Liver (tissue), 8 donors: ENCODE measurements at regions not wholly inside any gene's neighbourhood (a gene's known extent, or its start where the extent isn't known, plus 50 kb on each side); places are given as distances from the start of the nearest gene placed in this dataset.

ENCODE experiments used
- DNase-seq: peaks from one replicate; pipeline ENCODE4 v3.0.0-alpha.2; 2017; ENCODE audit warnings: low spot score
- H3K27ac ChIP-seq, 2 donors: one replicate each; pipeline ENCODE4 v1.7.0; 2013; ENCODE audit warnings: inconsistent platforms in 2 of 2, low read length in 2 of 2, control low read depth in 1 of 2, low read depth in 1 of 2, mild to moderate bottlenecking in 1 of 2
- H3K27me3 ChIP-seq, 4 donors: one replicate each; pipeline versions ENCODE4 v1.6.1 to v1.7.0; 2013; ENCODE audit warnings: low read length in 3 of 4, inconsistent platforms in 1 of 4, mild to moderate bottlenecking in 1 of 4, moderate library complexity in 1 of 4; ENCODE audit not compliant: control insufficient read depth in 4 of 4, insufficient read depth in 4 of 4
- H3K36me3 ChIP-seq, 4 donors: one replicate each; pipeline versions ENCODE4 v1.6.1 to v1.7.0; 2013; ENCODE audit warnings: low read length in 3 of 4, mild to moderate bottlenecking in 3 of 4, low read depth in 1 of 4, moderate library complexity in 1 of 4; ENCODE audit not compliant: control insufficient read depth in 4 of 4, insufficient read depth in 3 of 4
- H3K4me1 ChIP-seq, 4 donors: one replicate each; pipeline versions ENCODE4 v1.6.1 to v1.7.0; 2013; ENCODE audit warnings: low read length in 3 of 4, mild to moderate bottlenecking in 3 of 4, moderate library complexity in 1 of 4; ENCODE audit not compliant: control insufficient read depth in 4 of 4, insufficient read depth in 4 of 4
- H3K4me3 ChIP-seq, 3 donors: one replicate each; pipeline versions ENCODE4 v1.6.1 to v1.7.0; 2013; ENCODE audit warnings: low read length in 3 of 3, control low read depth in 1 of 3, low read depth in 1 of 3, mild to moderate bottlenecking in 1 of 3
- H3K9ac ChIP-seq, 2 donors: one replicate each; pipeline ENCODE4 v1.7.0; 2013; ENCODE audit warnings: low read length in 2 of 2, mild to moderate bottlenecking in 2 of 2, moderate library complexity in 2 of 2, control low read depth in 1 of 2, low read depth in 1 of 2
- H3K9me3 ChIP-seq, 4 donors: one replicate each; pipeline versions ENCODE4 v1.6.1 to v1.7.0; 2013; ENCODE audit warnings: low read length in 3 of 4; ENCODE audit not compliant: control insufficient read depth in 4 of 4
- CTCF ChIP-seq: fragments of 150-350 bp; IDR thresholded peaks from 2 replicates; pipeline ENCODE4 v1.5.1; 2017; ENCODE audit warnings: improper control_type of control experiment, low read depth, low read length; ENCODE audit not compliant: missing input control
- EGR1 ChIP-seq, 2 donors: IDR thresholded peaks; 2 replicates each; pipeline ENCODE4 v1.6.1; 2016 to 2018; ENCODE audit warnings: antibody characterized with exemption in 2 of 2, low read depth in 2 of 2
- FOXA2 ChIP-seq: IDR thresholded peaks from 2 replicates; pipeline ENCODE4 v1.6.1; 2016; ENCODE audit warnings: antibody characterized with exemption
- GABPA ChIP-seq, 2 donors: IDR thresholded peaks in 1 of 2; conservative IDR thresholded peaks in 1 of 2; 2 replicates each; pipeline ENCODE4 v1.6.1; 2016; ENCODE audit warnings: antibody characterized with exemption in 2 of 2, mild to moderate bottlenecking in 1 of 2, moderate library complexity in 1 of 2
- JUND ChIP-seq, 2 donors: IDR thresholded peaks; 2 replicates each; pipeline ENCODE4 v1.6.1; 2016; ENCODE audit warnings: antibody characterized with exemption in 2 of 2
- MAX ChIP-seq: IDR thresholded peaks from 2 replicates; pipeline ENCODE4 v1.6.1; 2016; ENCODE audit warnings: antibody characterized with exemption
- NR2F2 ChIP-seq: IDR thresholded peaks from 2 replicates; pipeline ENCODE4 v1.6.1; 2016; ENCODE audit warnings: antibody characterized with exemption
- RAD21 ChIP-seq, 2 donors: IDR thresholded peaks; 2 replicates each; pipeline ENCODE4 v1.6.1; 2016; ENCODE audit warnings: antibody characterized with exemption in 2 of 2, mild to moderate bottlenecking in 2 of 2
- RXRA ChIP-seq, 2 donors: IDR thresholded peaks; 2 replicates each; pipeline ENCODE4 v1.6.1; 2017 to 2018; ENCODE audit warnings: antibody characterized with exemption in 2 of 2, mild to moderate bottlenecking in 1 of 2
- SP1 ChIP-seq: IDR thresholded peaks from 2 replicates; pipeline ENCODE4 v1.6.1; 2018; ENCODE audit warnings: antibody characterized with exemption, mild to moderate bottlenecking
- TAF1 ChIP-seq: conservative IDR thresholded peaks from 2 replicates; pipeline ENCODE4 v1.6.1; 2016; ENCODE audit warnings: antibody characterized with exemption, mild to moderate bottlenecking
- YY1 ChIP-seq: IDR thresholded peaks from 2 replicates; pipeline ENCODE4 v1.6.1; 2016; ENCODE audit warnings: antibody characterized with exemption, mild to moderate bottlenecking
- ZBTB33 ChIP-seq: IDR thresholded peaks from 2 replicates; pipeline ENCODE4 v1.6.1; 2016; ENCODE audit warnings: antibody characterized with exemption
- WGBS: extraction: QIAGEN DNeasy Blood & Tissue Kit; methylation state at CpG from one replicate; pipeline ENCODE4 v1.1.7; 2013; 5-methylcytosine and 5-hydroxymethylcytosine counted together
- TF ChIP-seq, protein P1 (sequence below): IDR thresholded peaks from 2 replicates; pipeline ENCODE4 v1.6.1; 2016; ENCODE audit warnings: antibody characterized with exemption
- TF ChIP-seq, protein P2 (sequence below): IDR thresholded peaks from 2 replicates; pipeline ENCODE4 v1.6.1; 2016; ENCODE audit warnings: antibody characterized with exemption, mild to moderate bottlenecking
- donor health status: healthy.
- donor health status: healthy.
- donor health status: healthy.
- donor health status: healthy.
- donor health status: healthy.

- TF ChIP-seq TAF1 (no peak), RAD21 (IDR thresholded peaks at IDR 0.05) (no peak), GABPA (IDR thresholded peaks at IDR 0.05 in 1 of 2, conservative IDR thresholded peaks at IDR 0.05 in 1 of 2) (no peak), FOXA2 (no peak), YY1 (no peak), MAX (no peak), ZBTB33 (no peak), SP1 (no peak), NR2F2 (no peak), JUND (IDR thresholded peaks at IDR 0.05) (no peak), EGR1 (IDR thresholded peaks at IDR 0.05; ENCODE audit: low read depth in 2 of 2) (no peak), CTCF (no peak)
- TF ChIP-seq, protein P1, sequence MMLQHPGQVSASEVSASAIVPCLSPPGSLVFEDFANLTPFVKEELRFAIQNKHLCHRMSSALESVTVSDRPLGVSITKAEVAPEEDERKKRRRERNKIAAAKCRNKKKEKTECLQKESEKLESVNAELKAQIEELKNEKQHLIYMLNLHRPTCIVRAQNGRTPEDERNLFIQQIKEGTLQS = no peak
- TF ChIP-seq, protein P2, sequence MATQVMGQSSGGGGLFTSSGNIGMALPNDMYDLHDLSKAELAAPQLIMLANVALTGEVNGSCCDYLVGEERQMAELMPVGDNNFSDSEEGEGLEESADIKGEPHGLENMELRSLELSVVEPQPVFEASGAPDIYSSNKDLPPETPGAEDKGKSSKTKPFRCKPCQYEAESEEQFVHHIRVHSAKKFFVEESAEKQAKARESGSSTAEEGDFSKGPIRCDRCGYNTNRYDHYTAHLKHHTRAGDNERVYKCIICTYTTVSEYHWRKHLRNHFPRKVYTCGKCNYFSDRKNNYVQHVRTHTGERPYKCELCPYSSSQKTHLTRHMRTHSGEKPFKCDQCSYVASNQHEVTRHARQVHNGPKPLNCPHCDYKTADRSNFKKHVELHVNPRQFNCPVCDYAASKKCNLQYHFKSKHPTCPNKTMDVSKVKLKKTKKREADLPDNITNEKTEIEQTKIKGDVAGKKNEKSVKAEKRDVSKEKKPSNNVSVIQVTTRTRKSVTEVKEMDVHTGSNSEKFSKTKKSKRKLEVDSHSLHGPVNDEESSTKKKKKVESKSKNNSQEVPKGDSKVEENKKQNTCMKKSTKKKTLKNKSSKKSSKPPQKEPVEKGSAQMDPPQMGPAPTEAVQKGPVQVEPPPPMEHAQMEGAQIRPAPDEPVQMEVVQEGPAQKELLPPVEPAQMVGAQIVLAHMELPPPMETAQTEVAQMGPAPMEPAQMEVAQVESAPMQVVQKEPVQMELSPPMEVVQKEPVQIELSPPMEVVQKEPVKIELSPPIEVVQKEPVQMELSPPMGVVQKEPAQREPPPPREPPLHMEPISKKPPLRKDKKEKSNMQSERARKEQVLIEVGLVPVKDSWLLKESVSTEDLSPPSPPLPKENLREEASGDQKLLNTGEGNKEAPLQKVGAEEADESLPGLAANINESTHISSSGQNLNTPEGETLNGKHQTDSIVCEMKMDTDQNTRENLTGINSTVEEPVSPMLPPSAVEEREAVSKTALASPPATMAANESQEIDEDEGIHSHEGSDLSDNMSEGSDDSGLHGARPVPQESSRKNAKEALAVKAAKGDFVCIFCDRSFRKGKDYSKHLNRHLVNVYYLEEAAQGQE = no peak
- no peaks in the 10 kb centered on the region for H3K36me3 ChIP-seq
- H3K27me3 ChIP-seq = peaks cover 0 to 3% (median 1%) of the 10 kb centered on the region in 4 donors
- H3K4me1 ChIP-seq = no peaks in the 10 kb centered on the region
- H3K27ac ChIP-seq = no peak overlapping the region
- WGBS = 83% methylated on average over 2 of the region's 2 CpGs
- DNase-seq = no peak
- no peaks in the 10 kb centered on the region for H3K9me3 ChIP-seq
- no peak overlapping the region for H3K9ac ChIP-seq
- no peak overlapping the region for H3K4me3 ChIP-seq
These were observed 161.0 kb downstream of the RSL24D1 start for GRCh38 chr15:55035749-55036148.

GRCh38 chr15:55033574-55033973, 163.2 kb downstream of the RSL24D1 start:
- no peak overlapping the region for H3K27ac ChIP-seq
- H3K9me3 ChIP-seq = no peaks in the 10 kb centered on the region
- no peak overlapping the region for H3K4me3 ChIP-seq
- no peak overlapping the region for H3K9ac ChIP-seq
- no peak for TF ChIP-seq GABPA (IDR thresholded peaks at IDR 0.05 in 1 of 2, conservative IDR thresholded peaks at IDR 0.05 in 1 of 2)
- TF ChIP-seq JUND (IDR thresholded peaks at IDR 0.05) = no peak
- TF ChIP-seq MAX = no peak
- no peak for TF ChIP-seq NR2F2
- TF ChIP-seq RXRA (IDR thresholded peaks at IDR 0.05) = no peak
- no peak for TF ChIP-seq RAD21 (IDR thresholded peaks at IDR 0.05)
- TF ChIP-seq EGR1 (IDR thresholded peaks at IDR 0.05; ENCODE audit: low read depth in 2 of 2) = no peak
- DNase-seq = no peak
- H3K36me3 ChIP-seq = no peaks in the 10 kb centered on the region
- WGBS = 78% methylated on average over 2 of the region's 2 CpGs
- peaks cover 0 to 3% (median 1%) of the 10 kb centered on the region in 4 donors for H3K27me3 ChIP-seq
- H3K4me1 ChIP-seq = no peaks in the 10 kb centered on the region
